ENCODE measurements at regions not wholly inside any gene's neighbourhood (a gene's known extent, or its start where the extent isn't known, plus 50 kb on each side); places are given as distances from the start of the nearest gene placed in this dataset.

DNA sequence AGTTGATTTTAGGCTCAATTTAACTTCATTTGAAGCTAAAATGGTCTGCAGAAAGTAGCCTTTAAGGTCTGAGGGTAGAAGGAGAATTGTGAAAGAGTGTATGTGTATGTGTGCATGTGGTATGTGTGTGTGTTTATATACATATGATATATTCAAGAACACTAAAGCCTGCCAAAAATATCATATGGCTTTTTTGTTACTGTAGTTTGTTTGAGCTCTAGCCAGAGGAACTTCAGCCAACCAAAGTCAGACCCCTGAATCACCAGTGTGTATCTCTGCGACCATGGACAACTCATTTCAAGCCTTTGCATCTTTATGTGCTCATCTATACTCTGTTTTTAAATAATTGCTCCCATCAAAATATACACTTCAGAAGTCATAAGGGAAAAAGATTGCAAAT, 58.4 kb upstream of the HDAC9 start:
- TF ChIP-seq SIN3A (IDR thresholded peaks at IDR 0.05; ENCODE audit: borderline replicate concordance, insufficient read depth, low read length): no peak
- TF ChIP-seq POLR2AphosphoS5 (IDR thresholded peaks at IDR 0.05; ENCODE audit: low read depth, low read length): no peak

Data from PFSK-1 (cell line).